Colonic mucosa (tissue), 4 donors: ENCODE measurements at regions not wholly inside any gene's neighbourhood (a gene's known extent, or its start where the extent isn't known, plus 50 kb on each side); places are given as distances from the start of the nearest gene placed in this dataset.
"Not testable (repeated sequence)": the region's sequence is repeated elsewhere in the genome, so short reads cannot be mapped to it uniquely, and the experiment has no call there.

ENCODE experiments used
- DNase-seq: peaks from one replicate; pipeline ENCODE4 v3.0.0-alpha.2; 2020
- H3K27ac ChIP-seq: fragments of 200-600 bp; one replicate; pipeline ENCODE4 v1.8.0; 2021
- H3K27me3 ChIP-seq: fragments of 200-600 bp; one replicate; pipeline ENCODE4 v1.8.0; 2021
- H3K36me3 ChIP-seq: fragments of 200-600 bp; one replicate; pipeline ENCODE4 v1.8.0; 2021
- H3K4me1 ChIP-seq: fragments of 200-600 bp; one replicate; pipeline ENCODE4 v1.8.0; 2021; ENCODE audit warnings: mild to moderate bottlenecking
- H3K4me3 ChIP-seq: fragments of 200-600 bp; one replicate; pipeline ENCODE4 v1.8.0; 2021
- H3K9ac ChIP-seq, 2 donors: one replicate each; pipeline ENCODE4 v1.7.0; 2013; ENCODE audit warnings: control low read depth in 2 of 2, low read depth in 2 of 2, low read length in 2 of 2
- H3K9me3 ChIP-seq: fragments of 200-600 bp; one replicate; pipeline ENCODE4 v1.8.0; 2021
- CTCF ChIP-seq: fragments of 200-600 bp; IDR thresholded peaks from one replicate; pipeline ENCODE4 v1.8.0; 2022; ENCODE audit warnings: antibody characterized with exemption, mild to moderate bottlenecking
- intact Hi-C: fragments of 100-400 bp; cut with DNase I; formaldehyde crosslinking; loops from one replicate; pipeline ENCODE4 v1.14.1; 2022
- donor health status: healthy.
- donor health status: DM: no; HTN: no; CAD: no.
- donor health status: DM: no; HTN: no; CAD: no.

- DNase-seq = no peak
Measured at GRCh38 chrX:39693298-39693697, 404.5 kb downstream of the BCOR start.

GRCh38 chrX:39702636-39703035 is 395.1 kb downstream of the BCOR start:
- H3K4me1 ChIP-seq, H3K27me3 ChIP-seq, H3K27ac ChIP-seq, H3K9ac ChIP-seq, H3K9me3 ChIP-seq, H3K36me3 ChIP-seq, intact Hi-C loops, DNase-seq, H3K4me3 ChIP-seq: not testable (repeated sequence)

More at GRCh38 chrX:39693298-39693697, 404.5 kb downstream of the BCOR start:
- intact Hi-C loops = no loop called here
- Histone ChIP-seq H3K27me3 (peaks cover 3% of the 10 kb centered on the region), H3K27ac (no peak overlapping the region), H3K9me3 (no peaks in the 10 kb centered on the region), H3K4me3 (no peak overlapping the region), H3K36me3 (no peaks in the 10 kb centered on the region), H3K4me1 (no peaks in the 10 kb centered on the region), H3K9ac (no peak overlapping the region)
- no peak for TF ChIP-seq CTCF

- no peak overlapping the region for H3K27ac ChIP-seq
- TF ChIP-seq CTCF = no peak
- no peak overlapping the region for H3K9ac ChIP-seq
- no peaks in the 10 kb centered on the region for H3K36me3 ChIP-seq
- H3K4me1 ChIP-seq = no peaks in the 10 kb centered on the region
- no peaks in the 10 kb centered on the region for H3K9me3 ChIP-seq
- no peak for DNase-seq
- H3K4me3 ChIP-seq = no peak overlapping the region
- no peaks in the 10 kb centered on the region for H3K27me3 ChIP-seq
- intact Hi-C loops = no loop called here
Measured at GRCh38 chrX:39703307-39703706, 394.5 kb downstream of the BCOR start.

- Histone ChIP-seq H3K36me3 (no peaks in the 10 kb centered on the region), H3K4me3 (no peak overlapping the region), H3K9ac (no peak overlapping the region), H3K4me1 (no peaks in the 10 kb centered on the region), H3K9me3 (no peaks in the 10 kb centered on the region), H3K27me3 (no peaks in the 10 kb centered on the region), H3K27ac (no peak overlapping the region)
- no peak for DNase-seq
- intact Hi-C loops = no loop called here
- TF ChIP-seq CTCF = no peak
Measured at GRCh38 chrX:39704590-39704989, 393.2 kb downstream of the BCOR start.

- no peak for TF ChIP-seq CTCF
- Histone ChIP-seq H3K9ac (no peak overlapping the region), H3K27ac (no peak overlapping the region), H3K36me3 (no peaks in the 10 kb centered on the region), H3K4me1 (no peaks in the 10 kb centered on the region), H3K9me3 (no peaks in the 10 kb centered on the region), H3K27me3 (no peaks in the 10 kb centered on the region), H3K4me3 (no peak overlapping the region)
- intact Hi-C loops = no loop called here
- peak; percentile 50 for DNase-seq
Measured at GRCh38 chrX:39705290-39705689, 392.5 kb downstream of the BCOR start.

GRCh38 chrX:39709364-39709763 is 388.4 kb downstream of the BCOR start:
- TF ChIP-seq CTCF = no peak
- no peaks in the 10 kb centered on the region for H3K9me3 ChIP-seq
- H3K27me3 ChIP-seq = no peaks in the 10 kb centered on the region
- intact Hi-C loops = no loop called here
- H3K9ac ChIP-seq = no peak overlapping the region
- no peaks in the 10 kb centered on the region for H3K36me3 ChIP-seq
- H3K4me1 ChIP-seq = no peaks in the 10 kb centered on the region
- no peak overlapping the region for H3K27ac ChIP-seq
- DNase-seq = no peak
- H3K4me3 ChIP-seq = no peak overlapping the region
